Stimulated activated naive CD8-positive, alpha-beta T cell treated with anti-CD3 and anti-CD28 coated beads, Interleukin-15, Interleukin-2, amounts not matched to agents 100 ng/mL and 50 ng/mL, for 24 hours (primary cell): ENCODE measurements at regions not wholly inside any gene's neighbourhood (a gene's known extent, or its start where the extent isn't known, plus 50 kb on each side); places are given as distances from the start of the nearest gene placed in this dataset.

Experiments used
- H3K27ac Mint-ChIP-seq: one replicate; pipeline ENCODE4 v1.8.0; 2021; ENCODE audit warnings: mild to moderate bottlenecking, mixed read lengths
- H3K27me3 Mint-ChIP-seq: one replicate; pipeline ENCODE4 v1.8.0; 2021; ENCODE audit warnings: mixed read lengths
- H3K36me3 Mint-ChIP-seq: one replicate; pipeline ENCODE4 v1.8.0; 2021; ENCODE audit warnings: low read depth, mixed read lengths
- H3K4me1 Mint-ChIP-seq: one replicate; pipeline ENCODE4 v1.8.0; 2021; ENCODE audit warnings: low read depth, mixed read lengths
- H3K4me3 Mint-ChIP-seq: one replicate; pipeline ENCODE4 v1.8.0; 2021; ENCODE audit warnings: mild to moderate bottlenecking, mixed read lengths
- H3K9me3 Mint-ChIP-seq: one replicate; pipeline ENCODE4 v1.8.0; 2021; ENCODE audit warnings: mixed read lengths

GRCh38 chr6:15864708-15865062 lies 201.9 kb upstream of the DTNBP1 start:
- no peaks in the 10 kb centered on the region for H3K9me3 Mint-ChIP-seq
- H3K4me3 Mint-ChIP-seq = no peak overlapping the region
- H3K27ac Mint-ChIP-seq = no peak overlapping the region
- H3K4me1 Mint-ChIP-seq = no peaks in the 10 kb centered on the region
- H3K36me3 Mint-ChIP-seq = no peaks in the 10 kb centered on the region
- H3K27me3 Mint-ChIP-seq = peaks cover 4% of the 10 kb centered on the region

GRCh38 chr6:15864038-15864707 lies 201.3 kb upstream of the DTNBP1 start:
- H3K27me3 Mint-ChIP-seq = peaks cover 4% of the 10 kb centered on the region
- H3K4me3 Mint-ChIP-seq = no peak overlapping the region
- no peaks in the 10 kb centered on the region for H3K9me3 Mint-ChIP-seq
- H3K36me3 Mint-ChIP-seq = no peaks in the 10 kb centered on the region
- no peaks in the 10 kb centered on the region for H3K4me1 Mint-ChIP-seq
- no peak overlapping the region for H3K27ac Mint-ChIP-seq

GRCh38 chr6:15862810-15863209 lies 200.0 kb upstream of the DTNBP1 start:
- H3K36me3 Mint-ChIP-seq = no peaks in the 10 kb centered on the region
- no peaks in the 10 kb centered on the region for H3K4me1 Mint-ChIP-seq
- peaks cover 8% of the 10 kb centered on the region for H3K27me3 Mint-ChIP-seq
- no peak overlapping the region for H3K27ac Mint-ChIP-seq
- H3K4me3 Mint-ChIP-seq = no peak overlapping the region
- no peaks in the 10 kb centered on the region for H3K9me3 Mint-ChIP-seq

- Mint-ChIP-seq H3K4me3 (no peak overlapping the region), H3K27ac (no peak overlapping the region)
These were observed 198.7 kb upstream of the DTNBP1 start for GRCh38 chr6:15861486-15861885.

GRCh38 chr6:15854826-15855710 lies 192.2 kb upstream of the DTNBP1 start:
- Mint-ChIP-seq H3K27ac (no peak overlapping the region), H3K4me3 (no peak overlapping the region), H3K9me3 (no peaks in the 10 kb centered on the region), H3K27me3 (peaks cover 13% of the 10 kb centered on the region), H3K36me3 (no peaks in the 10 kb centered on the region), H3K4me1 (no peaks in the 10 kb centered on the region)

More at GRCh38 chr6:15861486-15861885, 198.7 kb upstream of the DTNBP1 start:
- Mint-ChIP-seq H3K36me3 (no peaks in the 10 kb centered on the region), H3K9me3 (no peaks in the 10 kb centered on the region), H3K27me3 (peaks cover 8% of the 10 kb centered on the region), H3K4me1 (no peaks in the 10 kb centered on the region)

GRCh38 chr6:15854378-15854777 lies 191.6 kb upstream of the DTNBP1 start:
- Mint-ChIP-seq H3K9me3 (no peaks in the 10 kb centered on the region), H3K4me3 (no peak overlapping the region), H3K4me1 (no peaks in the 10 kb centered on the region), H3K27ac (no peak overlapping the region), H3K36me3 (no peaks in the 10 kb centered on the region), H3K27me3 (peaks cover 14% of the 10 kb centered on the region)

- no peaks in the 10 kb centered on the region for H3K9me3 Mint-ChIP-seq
- H3K27me3 Mint-ChIP-seq = peaks cover 14% of the 10 kb centered on the region
These were observed 190.4 kb upstream of the DTNBP1 start for GRCh38 chr6:15853259-15853658.

GRCh38 chr6:15852289-15852688 lies 189.5 kb upstream of the DTNBP1 start:
- no peak overlapping the region for H3K27ac Mint-ChIP-seq
- no peaks in the 10 kb centered on the region for H3K9me3 Mint-ChIP-seq
- peaks cover 14% of the 10 kb centered on the region for H3K27me3 Mint-ChIP-seq
- H3K4me3 Mint-ChIP-seq = no peak overlapping the region
- no peaks in the 10 kb centered on the region for H3K4me1 Mint-ChIP-seq
- no peaks in the 10 kb centered on the region for H3K36me3 Mint-ChIP-seq

More at GRCh38 chr6:15853259-15853658, 190.4 kb upstream of the DTNBP1 start:
- Mint-ChIP-seq H3K27ac (no peak overlapping the region), H3K36me3 (no peaks in the 10 kb centered on the region), H3K4me3 (no peak overlapping the region), H3K4me1 (no peaks in the 10 kb centered on the region)

- H3K27ac Mint-ChIP-seq = no peak overlapping the region
- H3K27me3 Mint-ChIP-seq = peaks cover 11% of the 10 kb centered on the region
- no peak overlapping the region for H3K4me3 Mint-ChIP-seq
- H3K9me3 Mint-ChIP-seq = no peaks in the 10 kb centered on the region
- H3K4me1 Mint-ChIP-seq = no peaks in the 10 kb centered on the region
- H3K36me3 Mint-ChIP-seq = no peaks in the 10 kb centered on the region
These were observed 186.6 kb upstream of the DTNBP1 start for GRCh38 chr6:15849395-15849794.

- no peaks in the 10 kb centered on the region for H3K9me3 Mint-ChIP-seq
- H3K36me3 Mint-ChIP-seq = no peaks in the 10 kb centered on the region
- no peaks in the 10 kb centered on the region for H3K4me1 Mint-ChIP-seq
- no peak overlapping the region for H3K27ac Mint-ChIP-seq
- H3K4me3 Mint-ChIP-seq = no peak overlapping the region
- peaks cover 9% of the 10 kb centered on the region for H3K27me3 Mint-ChIP-seq
These were observed 182.7 kb upstream of the DTNBP1 start for GRCh38 chr6:15845492-15845891.

GRCh38 chr6:15843764-15844163 lies 180.9 kb upstream of the DTNBP1 start:
- Mint-ChIP-seq H3K27ac (no peak overlapping the region), H3K4me1 (no peaks in the 10 kb centered on the region), H3K27me3 (peaks cover 4% of the 10 kb centered on the region), H3K9me3 (no peaks in the 10 kb centered on the region), H3K4me3 (no peak overlapping the region), H3K36me3 (no peaks in the 10 kb centered on the region)

GRCh38 chr6:15843226-15843625 lies 180.4 kb upstream of the DTNBP1 start:
- H3K4me3 Mint-ChIP-seq = no peak overlapping the region
- H3K36me3 Mint-ChIP-seq = no peaks in the 10 kb centered on the region
- peaks cover 4% of the 10 kb centered on the region for H3K27me3 Mint-ChIP-seq
- H3K9me3 Mint-ChIP-seq = no peaks in the 10 kb centered on the region
- no peaks in the 10 kb centered on the region for H3K4me1 Mint-ChIP-seq
- no peak overlapping the region for H3K27ac Mint-ChIP-seq

- Mint-ChIP-seq H3K4me3 (no peak overlapping the region), H3K4me1 (no peaks in the 10 kb centered on the region)
These were observed 179.9 kb upstream of the DTNBP1 start for GRCh38 chr6:15842727-15843117.

GRCh38 chr6:15841937-15842726 lies 179.3 kb upstream of the DTNBP1 start:
- Mint-ChIP-seq H3K4me3 (no peak overlapping the region), H3K9me3 (no peaks in the 10 kb centered on the region), H3K27me3 (no peaks in the 10 kb centered on the region), H3K36me3 (no peaks in the 10 kb centered on the region), H3K27ac (no peak overlapping the region), H3K4me1 (no peaks in the 10 kb centered on the region)

More at GRCh38 chr6:15842727-15843117, 179.9 kb upstream of the DTNBP1 start:
- no peaks in the 10 kb centered on the region for H3K27me3 Mint-ChIP-seq
- no peak overlapping the region for H3K27ac Mint-ChIP-seq
- H3K9me3 Mint-ChIP-seq = no peaks in the 10 kb centered on the region
- no peaks in the 10 kb centered on the region for H3K36me3 Mint-ChIP-seq

- no peak overlapping the region for H3K27ac Mint-ChIP-seq
- H3K36me3 Mint-ChIP-seq = no peaks in the 10 kb centered on the region
- H3K9me3 Mint-ChIP-seq = no peaks in the 10 kb centered on the region
- no peaks in the 10 kb centered on the region for H3K27me3 Mint-ChIP-seq
- H3K4me1 Mint-ChIP-seq = no peaks in the 10 kb centered on the region
- H3K4me3 Mint-ChIP-seq = no peak overlapping the region
These were observed 177.2 kb upstream of the DTNBP1 start for GRCh38 chr6:15839969-15840541.
